ENCODE measurements at regions not wholly inside any gene's neighbourhood (a gene's known extent, or its start where the extent isn't known, plus 50 kb on each side); places are given as distances from the start of the nearest gene placed in this dataset.

DNA sequence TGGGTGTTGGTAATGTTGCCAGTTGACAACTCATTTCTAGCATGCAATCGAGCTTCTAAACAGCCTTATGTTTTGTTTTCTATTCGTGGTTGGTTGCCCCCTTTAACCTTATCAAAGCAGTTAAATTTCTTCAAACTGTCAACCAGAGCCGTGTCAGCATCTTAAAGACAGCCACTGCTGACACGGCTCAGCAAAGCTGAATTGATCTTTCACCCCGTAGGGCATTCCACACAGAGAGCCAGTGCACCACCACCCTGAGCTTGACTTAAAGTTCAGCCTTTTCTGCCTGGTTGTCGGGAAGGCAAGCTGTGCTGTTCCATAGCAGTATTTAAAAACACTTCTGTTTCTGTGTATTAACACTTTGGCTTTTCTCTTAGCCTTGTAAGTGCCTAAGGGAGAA, 355.0 kb upstream of the CHST9 start:
- Histone ChIP-seq H3K27me3 (ENCODE audit: control insufficient read depth, insufficient read depth, low read length) (no peaks in the 10 kb centered on the region), H3K4me3 (ENCODE audit: low read depth in 2 of 2, low read length in 2 of 2) (no peak overlapping the region), H3K36me3 (ENCODE audit: control insufficient read depth, insufficient read depth, low read length) (no peaks in the 10 kb centered on the region), H3K4me1 (ENCODE audit: control insufficient read depth, insufficient read depth, low read length) (no peaks in the 10 kb centered on the region), H3K9me3 (ENCODE audit: control insufficient read depth, insufficient read depth, low read depth, low read length) (no peaks in the 10 kb centered on the region), H3K27ac (ENCODE audit: low read length) (no peak overlapping the region)
- no TSS peak for BruUV-seq (replicated peaks)
- intact Hi-C loops (cut with micrococcal nuclease; ENCODE audit: unreplicated experiment) (no loop called here), in situ Hi-C loops (cut with HindIII; ENCODE audit: low pct_unique_long_range_greater_than_20kb, low sequenced_read_pairs) (no loop called here)
- no peak for DNase-seq (ENCODE audit: low read depth, low spot score)
- ChIA-PET CTCF (no interaction called here), POLR2A (no interaction called here)
- TF ChIP-seq SIN3A (IDR thresholded peaks at IDR 0.05; ENCODE audit: borderline replicate concordance, insufficient read depth, low read depth, low read length), result no peak
- no peak for ATAC-seq

GRCh38 chr18:27528925-27529521, 343.9 kb upstream of the CHST9 start:
- TF ChIP-seq TCF7L2 (IDR thresholded peaks at IDR 0.05; ENCODE audit: low read depth, low read length) (no peak), REST (IDR thresholded peaks at IDR 0.05; ENCODE audit: insufficient read depth in 1 of 2, low read depth in 2 of 2, low read length in 1 of 2) (no peak), POLR2AphosphoS5 (IDR thresholded peaks at IDR 0.05; ENCODE audit: low read depth, low read length) (no peak), SIN3A (IDR thresholded peaks at IDR 0.05; ENCODE audit: borderline replicate concordance, insufficient read depth, low read depth, low read length) (no peak), CTCF (IDR thresholded peaks at IDR 0.05) (no peak)

GRCh38 chr18:27527856-27528255, 342.7 kb upstream of the CHST9 start:
- Histone ChIP-seq H3K9me3 (ENCODE audit: control insufficient read depth, insufficient read depth, low read depth, low read length) (no peaks in the 10 kb centered on the region), H3K36me3 (ENCODE audit: control insufficient read depth, insufficient read depth, low read length) (no peaks in the 10 kb centered on the region), H3K4me1 (ENCODE audit: control insufficient read depth, insufficient read depth, low read length) (no peaks in the 10 kb centered on the region), H3K4me3 (ENCODE audit: low read depth in 2 of 2, low read length in 2 of 2) (no peak overlapping the region), H3K27me3 (ENCODE audit: control insufficient read depth, insufficient read depth, low read length) (no peaks in the 10 kb centered on the region), H3K27ac (ENCODE audit: low read length) (no peak overlapping the region)
- DNase-seq (ENCODE audit: low read depth, low spot score) (no peak), ATAC-seq (no peak)
- POLR2A ChIA-PET, result no interaction called here
- TF ChIP-seq CTCF (IDR thresholded peaks at IDR 0.05), result no peak
- no peak for TF ChIP-seq SIN3A (IDR thresholded peaks at IDR 0.05; ENCODE audit: borderline replicate concordance, insufficient read depth, low read depth, low read length)
- TF ChIP-seq TCF7L2 (IDR thresholded peaks at IDR 0.05; ENCODE audit: low read depth, low read length), result no peak
- TF ChIP-seq POLR2AphosphoS5 (IDR thresholded peaks at IDR 0.05; ENCODE audit: low read depth, low read length), result no peak
- TF ChIP-seq REST (IDR thresholded peaks at IDR 0.05; ENCODE audit: insufficient read depth in 1 of 2, low read depth in 2 of 2, low read length in 1 of 2), result no peak
- CTCF ChIA-PET, result no interaction called here
- BruUV-seq (replicated peaks), result no TSS peak
- in situ Hi-C loops (cut with HindIII; ENCODE audit: low pct_unique_long_range_greater_than_20kb, low sequenced_read_pairs) (no loop called here), intact Hi-C loops (cut with micrococcal nuclease; ENCODE audit: unreplicated experiment) (no loop called here)

More at GRCh38 chr18:27528925-27529521, 343.9 kb upstream of the CHST9 start:
- Histone ChIP-seq H3K4me1 (ENCODE audit: control insufficient read depth, insufficient read depth, low read length) (no peaks in the 10 kb centered on the region), H3K27me3 (ENCODE audit: control insufficient read depth, insufficient read depth, low read length) (no peaks in the 10 kb centered on the region), H3K36me3 (ENCODE audit: control insufficient read depth, insufficient read depth, low read length) (no peaks in the 10 kb centered on the region), H3K4me3 (ENCODE audit: low read depth in 2 of 2, low read length in 2 of 2) (no peak overlapping the region), H3K27ac (ENCODE audit: low read length) (no peak overlapping the region), H3K9me3 (ENCODE audit: control insufficient read depth, insufficient read depth, low read depth, low read length) (no peaks in the 10 kb centered on the region)
- ATAC-seq, result no peak
- in situ Hi-C loops (cut with HindIII; ENCODE audit: low pct_unique_long_range_greater_than_20kb, low sequenced_read_pairs), result no loop called here
- no peak for DNase-seq (ENCODE audit: low read depth, low spot score)
- intact Hi-C loops (cut with micrococcal nuclease; ENCODE audit: unreplicated experiment), result no loop called here
- BruUV-seq (replicated peaks), result no TSS peak
- CTCF ChIA-PET, result no interaction called here
- POLR2A ChIA-PET, result no interaction called here

Data from Panc1 (cell line).